H1 (cell line): ENCODE measurements at regions not wholly inside any gene's neighbourhood (a gene's known extent, or its start where the extent isn't known, plus 50 kb on each side); places are given as distances from the start of the nearest gene placed in this dataset.

Source experiments
- TF ChIP-seq, protein P1 (sequence below): fragments of 300-600 bp; sonication (generic); IDR thresholded peaks from 2 replicates; pipeline ENCODE4 v1.7.1; 2012; ENCODE audit warnings: low read length, moderate library complexity, mild to moderate bottlenecking, inconsistent platforms; ENCODE audit not compliant: insufficient replicate concordance

DNA sequence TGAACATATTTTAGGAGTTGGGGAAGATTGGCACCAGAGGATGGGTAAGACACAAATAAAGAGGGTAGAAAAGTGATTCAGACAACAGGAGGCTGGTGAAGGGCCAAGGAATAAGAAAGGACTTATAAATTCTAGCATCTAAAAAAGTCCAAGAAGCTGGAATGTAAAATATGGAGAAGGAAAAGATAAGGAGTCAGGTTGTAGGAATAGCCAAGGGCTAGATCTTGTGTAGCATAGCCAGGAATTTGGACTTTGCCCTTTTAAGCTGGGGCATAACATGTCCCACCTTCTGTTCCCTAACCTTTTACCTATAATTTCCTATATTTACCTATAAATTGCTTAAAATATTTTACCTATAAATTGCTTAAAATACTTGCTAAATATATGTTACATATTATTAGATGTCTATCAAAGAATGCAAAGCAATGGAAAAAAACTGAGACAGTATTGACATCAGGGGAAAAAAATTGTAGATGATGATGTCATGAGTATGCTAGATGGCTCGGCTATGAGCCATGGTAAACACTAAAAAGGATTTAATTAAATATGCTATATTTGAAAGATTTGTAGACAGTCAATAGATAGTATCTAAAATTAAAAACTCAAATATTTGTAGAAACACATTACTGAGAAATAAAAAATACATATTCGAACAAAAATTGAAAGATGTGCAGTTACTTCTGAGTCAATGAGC is 99.7 kb upstream of the PLEKHG7 start (continued):
- TF ChIP-seq, protein P1, sequence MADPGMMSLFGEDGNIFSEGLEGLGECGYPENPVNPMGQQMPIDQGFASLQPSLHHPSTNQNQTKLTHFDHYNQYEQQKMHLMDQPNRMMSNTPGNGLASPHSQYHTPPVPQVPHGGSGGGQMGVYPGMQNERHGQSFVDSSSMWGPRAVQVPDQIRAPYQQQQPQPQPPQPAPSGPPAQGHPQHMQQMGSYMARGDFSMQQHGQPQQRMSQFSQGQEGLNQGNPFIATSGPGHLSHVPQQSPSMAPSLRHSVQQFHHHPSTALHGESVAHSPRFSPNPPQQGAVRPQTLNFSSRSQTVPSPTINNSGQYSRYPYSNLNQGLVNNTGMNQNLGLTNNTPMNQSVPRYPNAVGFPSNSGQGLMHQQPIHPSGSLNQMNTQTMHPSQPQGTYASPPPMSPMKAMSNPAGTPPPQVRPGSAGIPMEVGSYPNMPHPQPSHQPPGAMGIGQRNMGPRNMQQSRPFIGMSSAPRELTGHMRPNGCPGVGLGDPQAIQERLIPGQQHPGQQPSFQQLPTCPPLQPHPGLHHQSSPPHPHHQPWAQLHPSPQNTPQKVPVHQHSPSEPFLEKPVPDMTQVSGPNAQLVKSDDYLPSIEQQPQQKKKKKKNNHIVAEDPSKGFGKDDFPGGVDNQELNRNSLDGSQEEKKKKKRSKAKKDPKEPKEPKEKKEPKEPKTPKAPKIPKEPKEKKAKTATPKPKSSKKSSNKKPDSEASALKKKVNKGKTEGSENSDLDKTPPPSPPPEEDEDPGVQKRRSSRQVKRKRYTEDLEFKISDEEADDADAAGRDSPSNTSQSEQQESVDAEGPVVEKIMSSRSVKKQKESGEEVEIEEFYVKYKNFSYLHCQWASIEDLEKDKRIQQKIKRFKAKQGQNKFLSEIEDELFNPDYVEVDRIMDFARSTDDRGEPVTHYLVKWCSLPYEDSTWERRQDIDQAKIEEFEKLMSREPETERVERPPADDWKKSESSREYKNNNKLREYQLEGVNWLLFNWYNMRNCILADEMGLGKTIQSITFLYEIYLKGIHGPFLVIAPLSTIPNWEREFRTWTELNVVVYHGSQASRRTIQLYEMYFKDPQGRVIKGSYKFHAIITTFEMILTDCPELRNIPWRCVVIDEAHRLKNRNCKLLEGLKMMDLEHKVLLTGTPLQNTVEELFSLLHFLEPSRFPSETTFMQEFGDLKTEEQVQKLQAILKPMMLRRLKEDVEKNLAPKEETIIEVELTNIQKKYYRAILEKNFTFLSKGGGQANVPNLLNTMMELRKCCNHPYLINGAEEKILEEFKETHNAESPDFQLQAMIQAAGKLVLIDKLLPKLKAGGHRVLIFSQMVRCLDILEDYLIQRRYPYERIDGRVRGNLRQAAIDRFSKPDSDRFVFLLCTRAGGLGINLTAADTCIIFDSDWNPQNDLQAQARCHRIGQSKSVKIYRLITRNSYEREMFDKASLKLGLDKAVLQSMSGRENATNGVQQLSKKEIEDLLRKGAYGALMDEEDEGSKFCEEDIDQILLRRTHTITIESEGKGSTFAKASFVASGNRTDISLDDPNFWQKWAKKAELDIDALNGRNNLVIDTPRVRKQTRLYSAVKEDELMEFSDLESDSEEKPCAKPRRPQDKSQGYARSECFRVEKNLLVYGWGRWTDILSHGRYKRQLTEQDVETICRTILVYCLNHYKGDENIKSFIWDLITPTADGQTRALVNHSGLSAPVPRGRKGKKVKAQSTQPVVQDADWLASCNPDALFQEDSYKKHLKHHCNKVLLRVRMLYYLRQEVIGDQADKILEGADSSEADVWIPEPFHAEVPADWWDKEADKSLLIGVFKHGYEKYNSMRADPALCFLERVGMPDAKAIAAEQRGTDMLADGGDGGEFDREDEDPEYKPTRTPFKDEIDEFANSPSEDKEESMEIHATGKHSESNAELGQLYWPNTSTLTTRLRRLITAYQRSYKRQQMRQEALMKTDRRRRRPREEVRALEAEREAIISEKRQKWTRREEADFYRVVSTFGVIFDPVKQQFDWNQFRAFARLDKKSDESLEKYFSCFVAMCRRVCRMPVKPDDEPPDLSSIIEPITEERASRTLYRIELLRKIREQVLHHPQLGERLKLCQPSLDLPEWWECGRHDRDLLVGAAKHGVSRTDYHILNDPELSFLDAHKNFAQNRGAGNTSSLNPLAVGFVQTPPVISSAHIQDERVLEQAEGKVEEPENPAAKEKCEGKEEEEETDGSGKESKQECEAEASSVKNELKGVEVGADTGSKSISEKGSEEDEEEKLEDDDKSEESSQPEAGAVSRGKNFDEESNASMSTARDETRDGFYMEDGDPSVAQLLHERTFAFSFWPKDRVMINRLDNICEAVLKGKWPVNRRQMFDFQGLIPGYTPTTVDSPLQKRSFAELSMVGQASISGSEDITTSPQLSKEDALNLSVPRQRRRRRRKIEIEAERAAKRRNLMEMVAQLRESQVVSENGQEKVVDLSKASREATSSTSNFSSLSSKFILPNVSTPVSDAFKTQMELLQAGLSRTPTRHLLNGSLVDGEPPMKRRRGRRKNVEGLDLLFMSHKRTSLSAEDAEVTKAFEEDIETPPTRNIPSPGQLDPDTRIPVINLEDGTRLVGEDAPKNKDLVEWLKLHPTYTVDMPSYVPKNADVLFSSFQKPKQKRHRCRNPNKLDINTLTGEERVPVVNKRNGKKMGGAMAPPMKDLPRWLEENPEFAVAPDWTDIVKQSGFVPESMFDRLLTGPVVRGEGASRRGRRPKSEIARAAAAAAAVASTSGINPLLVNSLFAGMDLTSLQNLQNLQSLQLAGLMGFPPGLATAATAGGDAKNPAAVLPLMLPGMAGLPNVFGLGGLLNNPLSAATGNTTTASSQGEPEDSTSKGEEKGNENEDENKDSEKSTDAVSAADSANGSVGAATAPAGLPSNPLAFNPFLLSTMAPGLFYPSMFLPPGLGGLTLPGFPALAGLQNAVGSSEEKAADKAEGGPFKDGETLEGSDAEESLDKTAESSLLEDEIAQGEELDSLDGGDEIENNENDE, result no peak
